Pancreas (tissue), 10 donors: ENCODE measurements at regions not wholly inside any gene's neighbourhood (a gene's known extent, or its start where the extent isn't known, plus 50 kb on each side); places are given as distances from the start of the nearest gene placed in this dataset.

Experiments used
- ATAC-seq, 4 donors: fragments of 200-7000 bp; cut with Tn5 transposase; one replicate each; pipeline versions ENCODE4 v1.8.0 to v1.9.1; 2020; ENCODE audit warnings: mild to moderate bottlenecking in 4 of 4, moderate library complexity in 4 of 4
- DNase-seq, 6 donors: peaks; one replicate each; pipeline ENCODE4 v3.0.0-alpha.2; 2020
- FAIRE-seq: peaks from 2 replicates; lab custom pipeline; 2012; peaks lifted over from hg19 to GRCh38; lab: Jason Lieb, UNC
- H3K27ac ChIP-seq, 4 donors: fragments of 200-600 bp; sonication (generic); 1 replicate in 3 of 4; 2 replicates in 1 of 4; pipeline versions ENCODE4 v1.5.0 to v1.8.0; 2020
- H3K27me3 ChIP-seq, 4 donors: fragments of 200-600 bp; one replicate each; pipeline ENCODE4 v1.8.0; 2021
- H3K36me3 ChIP-seq, 3 donors: fragments of 200-600 bp; sonication (generic) in 1 of 3; one replicate each; pipeline versions ENCODE4 v1.5.0 to v1.8.0; 2020 to 2021
- H3K4me1 ChIP-seq, 3 donors: fragments of 200-600 bp; one replicate each; pipeline ENCODE4 v1.8.0; 2021
- H3K4me3 ChIP-seq, 4 donors: fragments of 200-600 bp; sonication (generic) in 2 of 4; one replicate each; pipeline versions ENCODE4 v1.5.0 to v1.8.0; 2020 to 2021
- H3K9me3 ChIP-seq, 4 donors: fragments of 200-600 bp; one replicate each; pipeline ENCODE4 v1.8.0; 2021
- CTCF ChIP-seq, 4 donors: fragments of 200-600 bp; sonication (generic) in 3 of 4; IDR thresholded peaks; one replicate each; pipeline versions ENCODE4 v1.5.0 to v1.8.0; 2021; ENCODE audit warnings: antibody characterized with exemption in 4 of 4
- WGBS, 2 donors: extraction: QIAGEN DNeasy Blood & Tissue Kit; methylation state at CpG; one replicate each; pipeline ENCODE4 v1.1.7; 2013; 5-methylcytosine and 5-hydroxymethylcytosine counted together
- intact Hi-C, 3 donors: fragments of 100-400 bp; cut with DNase I; formaldehyde crosslinking; loops; one replicate each; pipeline versions ENCODE4 v1.11.1 to v1.14.2; 2022
- donor health status: healthy with polysubstance abuse.
- donor health status: DM: no; HTN: no; CAD: no; lungs with moderate emphysema.
- donor health status: DM: no; HTN: no; CAD: no.
- donor health status: control.
- donor health status: control.
- donor health status: Bipolar disorder and iron deficiency.
- donor health status: DM: yes; HTN: yes; CAD: no.
- donor health status: DM: no; HTN: no; CAD: no.
- donor health status: DM: no; HTN: no; CAD: no.
- donor health status: DM: yes; HTN: yes; CAD: no.

- Histone ChIP-seq H3K27me3 (no peaks in the 10 kb centered on the region), H3K27ac (no peak overlapping the region), H3K36me3 (no peaks in the 10 kb centered on the region), H3K4me3 (no peak overlapping the region), H3K4me1 (no peaks in the 10 kb centered on the region), H3K9me3 (no peaks in the 10 kb centered on the region)
- DNase-seq (no peak), ATAC-seq (no peak), FAIRE-seq (no peak)
- intact Hi-C loops: no loop called here
- WGBS, 2 donors: 27 to 39% methylated on average over 2 of the region's 2 CpGs
- no peak for TF ChIP-seq CTCF (IDR thresholded peaks at IDR 0.05)
Measured at GRCh38 chr3:104816008-104816407, 550.7 kb upstream of the ALCAM start.

- no peak for TF ChIP-seq CTCF (IDR thresholded peaks at IDR 0.05)
- WGBS, 2 donors: 43 to 51% methylated on average over 1 of the region's 1 CpG
Measured at GRCh38 chr3:104816716-104817115, 550.0 kb upstream of the ALCAM start.

GRCh38 chr3:104819333-104819732 is 547.4 kb upstream of the ALCAM start:
- WGBS, 2 donors: 46 to 50% methylated on average over 2 of the region's 2 CpGs
- no peak for ATAC-seq
- FAIRE-seq: no peak

More at GRCh38 chr3:104816716-104817115, 550.0 kb upstream of the ALCAM start:
- FAIRE-seq (no peak), DNase-seq (no peak), ATAC-seq (no peak)
- no peaks in the 10 kb centered on the region for H3K27me3 ChIP-seq
- no peak overlapping the region for H3K27ac ChIP-seq
- no peak overlapping the region for H3K4me3 ChIP-seq
- H3K36me3 ChIP-seq: no peaks in the 10 kb centered on the region
- no peaks in the 10 kb centered on the region for H3K9me3 ChIP-seq
- no peaks in the 10 kb centered on the region for H3K4me1 ChIP-seq
- intact Hi-C loops: no loop called here

GRCh38 chr3:104820959-104821358 is 545.8 kb upstream of the ALCAM start:
- H3K9me3 ChIP-seq: no peaks in the 10 kb centered on the region
- FAIRE-seq (no peak), ATAC-seq (no peak), DNase-seq (no peak)
- no peak for TF ChIP-seq CTCF (IDR thresholded peaks at IDR 0.05)
- WGBS, 2 donors: 64 to 74% methylated on average over 1 of the region's 1 CpG
- no peaks in the 10 kb centered on the region for H3K4me1 ChIP-seq
- H3K27me3 ChIP-seq: no peaks in the 10 kb centered on the region
- H3K36me3 ChIP-seq: no peaks in the 10 kb centered on the region
- intact Hi-C loops: no loop called here
- H3K4me3 ChIP-seq: no peak overlapping the region
- H3K27ac ChIP-seq: no peak overlapping the region

More at GRCh38 chr3:104819333-104819732, 547.4 kb upstream of the ALCAM start:
- H3K4me1 ChIP-seq: no peaks in the 10 kb centered on the region
- no peak for TF ChIP-seq CTCF (IDR thresholded peaks at IDR 0.05)
- no peaks in the 10 kb centered on the region for H3K9me3 ChIP-seq
- no peaks in the 10 kb centered on the region for H3K27me3 ChIP-seq
- DNase-seq: no peak
- no peak overlapping the region for H3K4me3 ChIP-seq
- H3K27ac ChIP-seq: no peak overlapping the region
- intact Hi-C loops: no loop called here
- H3K36me3 ChIP-seq: no peaks in the 10 kb centered on the region

- FAIRE-seq (no peak), ATAC-seq (no peak), DNase-seq (no peak)
- Histone ChIP-seq H3K4me3 (no peak overlapping the region), H3K27ac (no peak overlapping the region), H3K4me1 (no peaks in the 10 kb centered on the region), H3K36me3 (no peaks in the 10 kb centered on the region), H3K27me3 (no peaks in the 10 kb centered on the region), H3K9me3 (no peaks in the 10 kb centered on the region)
- intact Hi-C loops: no loop called here
- no peak for TF ChIP-seq CTCF (IDR thresholded peaks at IDR 0.05)
- 54 to 58% methylated on average over 1 of the region's 1 CpG for WGBS, 2 donors
Measured at GRCh38 chr3:104825116-104825515, 541.6 kb upstream of the ALCAM start.
